Hepatocyte (in vitro differentiated cells): ENCODE measurements at regions not wholly inside any gene's neighbourhood (a gene's known extent, or its start where the extent isn't known, plus 50 kb on each side); places are given as distances from the start of the nearest gene placed in this dataset.

ENCODE experiments used
- DNase-seq: peaks from one replicate; pipeline ENCODE4 v3.0.0-alpha.2; 2016; ENCODE audit warnings: low spot score
- H2AFZ ChIP-seq: fragments of 200-600 bp; sonication (generic); 2 replicates; pipeline ENCODE4 v1.6.0; 2016; ENCODE audit warnings: antibody characterized with exemption, mild to moderate bottlenecking
- H3K27ac ChIP-seq: fragments of 200-600 bp; sonication (generic); 2 replicates; pipeline ENCODE4 v1.5.1; 2016; ENCODE audit warnings: mild to moderate bottlenecking
- H3K27me3 ChIP-seq: fragments of 200-600 bp; sonication (generic); 2 replicates; pipeline ENCODE4 v1.6.1; 2016
- H3K36me3 ChIP-seq: fragments of 200-600 bp; sonication (generic); replicated peaks from 2 replicates; pipeline ENCODE4 v1.5.1; 2016; ENCODE audit warnings: low read depth; ENCODE audit not compliant: insufficient read depth
- H3K4me1 ChIP-seq: fragments of 200-600 bp; sonication (generic); 2 replicates; pipeline ENCODE4 v1.5.1; 2016; ENCODE audit warnings: mild to moderate bottlenecking, moderate library complexity; ENCODE audit not compliant: insufficient read depth
- H3K4me2 ChIP-seq: fragments of 200-600 bp; sonication (generic); 2 replicates; pipeline ENCODE4 v1.6.0; 2016
- H3K4me3 ChIP-seq: fragments of 200-600 bp; sonication (generic); 2 replicates; pipeline ENCODE4 v1.5.1; 2016; ENCODE audit warnings: mild to moderate bottlenecking
- H3K79me2 ChIP-seq: fragments of 200-600 bp; sonication (generic); 2 replicates; pipeline ENCODE4 v1.6.0; 2017; ENCODE audit warnings: mild to moderate bottlenecking
- H3K9me2 ChIP-seq: fragments of 200-600 bp; sonication (generic); replicated peaks from 2 replicates; pipeline ENCODE4 v1.6.0; 2017; ENCODE audit warnings: mild to moderate bottlenecking; ENCODE audit not compliant: insufficient read depth
- H3K9me3 ChIP-seq: fragments of 200-600 bp; sonication (generic); 2 replicates; pipeline ENCODE4 v1.5.1; 2016; ENCODE audit warnings: low read depth, mild to moderate bottlenecking
- H4K20me1 ChIP-seq: fragments of 200-600 bp; sonication (generic); 2 replicates; pipeline ENCODE4 v1.6.0; 2016; ENCODE audit warnings: mild to moderate bottlenecking; ENCODE audit not compliant: insufficient read depth, poor library complexity, severe bottlenecking
- CTCF ChIP-seq: fragments of 200-600 bp; sonication (generic); IDR thresholded peaks from 2 replicates; pipeline ENCODE4 v1.5.1; 2016; ENCODE audit warnings: antibody characterized with exemption, mild to moderate bottlenecking; ENCODE audit not compliant: poor library complexity
- EZH2 ChIP-seq: fragments of 200-600 bp; sonication (generic); IDR thresholded peaks from 2 replicates; pipeline ENCODE4 v1.6.1; 2016; ENCODE audit warnings: antibody characterized with exemption, mild to moderate bottlenecking, borderline replicate concordance
- EZH2phosphoT487 ChIP-seq: fragments of 200-600 bp; sonication (generic); IDR thresholded peaks from one replicate; pipeline ENCODE4 v1.6.1; 2018; ENCODE audit warnings: antibody characterized with exemption, mild to moderate bottlenecking, low read depth, moderate library complexity; ENCODE audit not compliant: unreplicated experiment, severe bottlenecking
- WGBS: methylation state at CpG from one replicate; pipeline ENCODE4 v1.1.6; 2016; ENCODE audit warnings: low lambda C conversion rate; ENCODE audit errors: missing lambda C conversion rate; 5-methylcytosine and 5-hydroxymethylcytosine counted together

GRCh38 chr3:117168896-117169295 is 459.3 kb downstream of the TUSC7 start:
- TF ChIP-seq EZH2phosphoT487 (no peak), CTCF (no peak), EZH2 (no peak)
- no peaks in the 10 kb centered on the region for H3K9me3 ChIP-seq
- no peaks in the 10 kb centered on the region for H3K4me1 ChIP-seq
- H3K9me2 ChIP-seq, result no peaks in the 10 kb centered on the region
- H3K4me2 ChIP-seq, result no peak overlapping the region
- no peak overlapping the region for H3K27ac ChIP-seq
- no peak overlapping the region for H2AFZ ChIP-seq
- no peaks in the 10 kb centered on the region for H3K79me2 ChIP-seq
- WGBS, result 66% methylated on average over 4 of the region's 4 CpGs
- H3K27me3 ChIP-seq, result no peaks in the 10 kb centered on the region
- no peak for DNase-seq
- H3K4me3 ChIP-seq, result no peak overlapping the region
- no peaks in the 10 kb centered on the region for H4K20me1 ChIP-seq
- H3K36me3 ChIP-seq, result no peaks in the 10 kb centered on the region

- Histone ChIP-seq H3K27ac (no peak overlapping the region), H3K4me2 (no peak overlapping the region), H3K4me3 (no peak overlapping the region), H3K4me1 (no peaks in the 10 kb centered on the region), H3K79me2 (no peaks in the 10 kb centered on the region), H3K27me3 (no peaks in the 10 kb centered on the region), H2AFZ (no peak overlapping the region), H3K36me3 (no peaks in the 10 kb centered on the region), H4K20me1 (no peaks in the 10 kb centered on the region), H3K9me2 (no peaks in the 10 kb centered on the region), H3K9me3 (no peaks in the 10 kb centered on the region)
- no peak for TF ChIP-seq EZH2phosphoT487
- TF ChIP-seq CTCF, result no peak
- no peak for TF ChIP-seq EZH2
- peak; percentile 6 for DNase-seq
Observed at GRCh38 chr3:117170094-117170493, 460.5 kb downstream of the TUSC7 start.

GRCh38 chr3:117171124-117171523 is 461.5 kb downstream of the TUSC7 start:
- TF ChIP-seq EZH2phosphoT487 (no peak), CTCF (no peak), EZH2 (no peak)
- H3K27ac ChIP-seq, result no peak overlapping the region
- no peaks in the 10 kb centered on the region for H3K36me3 ChIP-seq

GRCh38 chr3:117172426-117172825 is 462.8 kb downstream of the TUSC7 start:
- Histone ChIP-seq H3K4me1 (no peaks in the 10 kb centered on the region), H3K36me3 (no peaks in the 10 kb centered on the region), H3K27me3 (no peaks in the 10 kb centered on the region), H3K79me2 (no peaks in the 10 kb centered on the region), H3K27ac (no peak overlapping the region), H4K20me1 (no peaks in the 10 kb centered on the region), H3K9me3 (no peaks in the 10 kb centered on the region), H3K4me2 (no peak overlapping the region), H3K4me3 (no peak overlapping the region), H2AFZ (no peak overlapping the region), H3K9me2 (no peaks in the 10 kb centered on the region)
- DNase-seq, result no peak
- no peak for TF ChIP-seq CTCF
- no peak for TF ChIP-seq EZH2
- TF ChIP-seq EZH2phosphoT487, result no peak
- 90% methylated on average over 1 of the region's 1 CpG for WGBS

More at GRCh38 chr3:117171124-117171523, 461.5 kb downstream of the TUSC7 start:
- Histone ChIP-seq H3K4me2 (no peak overlapping the region), H3K9me3 (no peaks in the 10 kb centered on the region), H2AFZ (no peak overlapping the region), H4K20me1 (no peaks in the 10 kb centered on the region), H3K79me2 (no peaks in the 10 kb centered on the region), H3K9me2 (no peaks in the 10 kb centered on the region), H3K27me3 (no peaks in the 10 kb centered on the region), H3K4me1 (no peaks in the 10 kb centered on the region), H3K4me3 (no peak overlapping the region)
- DNase-seq, result no peak
